ENCODE measurements at regions not wholly inside any gene's neighbourhood (a gene's known extent, or its start where the extent isn't known, plus 50 kb on each side); places are given as distances from the start of the nearest gene placed in this dataset.

- TF ChIP-seq, protein P1, sequence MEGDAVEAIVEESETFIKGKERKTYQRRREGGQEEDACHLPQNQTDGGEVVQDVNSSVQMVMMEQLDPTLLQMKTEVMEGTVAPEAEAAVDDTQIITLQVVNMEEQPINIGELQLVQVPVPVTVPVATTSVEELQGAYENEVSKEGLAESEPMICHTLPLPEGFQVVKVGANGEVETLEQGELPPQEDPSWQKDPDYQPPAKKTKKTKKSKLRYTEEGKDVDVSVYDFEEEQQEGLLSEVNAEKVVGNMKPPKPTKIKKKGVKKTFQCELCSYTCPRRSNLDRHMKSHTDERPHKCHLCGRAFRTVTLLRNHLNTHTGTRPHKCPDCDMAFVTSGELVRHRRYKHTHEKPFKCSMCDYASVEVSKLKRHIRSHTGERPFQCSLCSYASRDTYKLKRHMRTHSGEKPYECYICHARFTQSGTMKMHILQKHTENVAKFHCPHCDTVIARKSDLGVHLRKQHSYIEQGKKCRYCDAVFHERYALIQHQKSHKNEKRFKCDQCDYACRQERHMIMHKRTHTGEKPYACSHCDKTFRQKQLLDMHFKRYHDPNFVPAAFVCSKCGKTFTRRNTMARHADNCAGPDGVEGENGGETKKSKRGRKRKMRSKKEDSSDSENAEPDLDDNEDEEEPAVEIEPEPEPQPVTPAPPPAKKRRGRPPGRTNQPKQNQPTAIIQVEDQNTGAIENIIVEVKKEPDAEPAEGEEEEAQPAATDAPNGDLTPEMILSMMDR (IDR thresholded peaks at IDR 0.05; ENCODE audit: borderline replicate concordance, extremely low read depth, low read length, poor library complexity, severe bottlenecking) = no peak
- TF ChIP-seq EZH2 (IDR thresholded peaks at IDR 0.05; ENCODE audit: borderline replicate concordance, low read depth, low read length, severe bottlenecking) = no peak
These were observed 324.6 kb upstream of the CHRM3 start for GRCh38 chr1:239061770-239062169.

Measured in DND-41 (cell line).